Endothelial cell of hepatic sinusoid (primary cell): ENCODE measurements at regions not wholly inside any gene's neighbourhood (a gene's known extent, or its start where the extent isn't known, plus 50 kb on each side); places are given as distances from the start of the nearest gene placed in this dataset.

Experiments used
- in situ Hi-C: cut with HindIII; loops from 2 replicates; pipeline ENCODE4 v1.10.0; 2017; ENCODE audit warnings: low sequenced_read_pairs

GRCh38 chr2:228669690-228670089 is 488.2 kb upstream of the SPHKAP start:
- in situ Hi-C loops = no loop called here

- in situ Hi-C loops = no loop called here
Measured at GRCh38 chr2:228665232-228665631, 483.7 kb upstream of the SPHKAP start.

- in situ Hi-C loops = no loop called here
Measured at GRCh38 chr2:228658998-228659397, 477.5 kb upstream of the SPHKAP start.

- in situ Hi-C loops = no loop called here
Measured at GRCh38 chr2:228657807-228658402, 476.4 kb upstream of the SPHKAP start.

- in situ Hi-C loops = no loop called here
Measured at GRCh38 chr2:228655331-228655730, 473.8 kb upstream of the SPHKAP start.

- in situ Hi-C loops = no loop called here
Measured at GRCh38 chr2:228654707-228655106, 473.2 kb upstream of the SPHKAP start.

GRCh38 chr2:228653884-228654283 is 472.4 kb upstream of the SPHKAP start:
- in situ Hi-C loops = no loop called here

GRCh38 chr2:228652366-228652765 is 470.9 kb upstream of the SPHKAP start:
- in situ Hi-C loops = no loop called here

GRCh38 chr2:228649876-228650275 is 468.4 kb upstream of the SPHKAP start:
- in situ Hi-C loops = no loop called here

GRCh38 chr2:228649447-228649846 is 468.0 kb upstream of the SPHKAP start:
- in situ Hi-C loops = no loop called here

- in situ Hi-C loops = no loop called here
Measured at GRCh38 chr2:228648541-228648940, 467.1 kb upstream of the SPHKAP start.

GRCh38 chr2:228646061-228646460 is 464.6 kb upstream of the SPHKAP start:
- in situ Hi-C loops = no loop called here

GRCh38 chr2:228644199-228644598 is 462.7 kb upstream of the SPHKAP start:
- in situ Hi-C loops = no loop called here

- in situ Hi-C loops = no loop called here
Measured at GRCh38 chr2:228642861-228643260, 461.4 kb upstream of the SPHKAP start.

- in situ Hi-C loops = no loop called here
Measured at GRCh38 chr2:228630786-228631185, 449.3 kb upstream of the SPHKAP start.

- in situ Hi-C loops = no loop called here
Measured at GRCh38 chr2:228629251-228629650, 447.8 kb upstream of the SPHKAP start.

GRCh38 chr2:228628682-228629081 is 447.2 kb upstream of the SPHKAP start:
- in situ Hi-C loops = no loop called here

GRCh38 chr2:228627510-228627909 is 446.0 kb upstream of the SPHKAP start:
- in situ Hi-C loops = no loop called here

GRCh38 chr2:228625481-228625880 is 444.0 kb upstream of the SPHKAP start:
- in situ Hi-C loops = no loop called here

- in situ Hi-C loops = no loop called here
Measured at GRCh38 chr2:228624733-228625132, 443.2 kb upstream of the SPHKAP start.

- in situ Hi-C loops = no loop called here
Measured at GRCh38 chr2:228615496-228615895, 434.0 kb upstream of the SPHKAP start.

GRCh38 chr2:228614741-228615140 is 433.3 kb upstream of the SPHKAP start:
- in situ Hi-C loops = no loop called here

- in situ Hi-C loops = no loop called here
Measured at GRCh38 chr2:228613133-228613850, 431.8 kb upstream of the SPHKAP start.
